GM12873 (cell line): ENCODE measurements at regions not wholly inside any gene's neighbourhood (a gene's known extent, or its start where the extent isn't known, plus 50 kb on each side); places are given as distances from the start of the nearest gene placed in this dataset.

Experiments
- CTCF ChIP-seq: IDR thresholded peaks from 2 replicates; pipeline ENCODE4 v1.5.1; 2012; ENCODE audit warnings: low read depth, mild to moderate bottlenecking, moderate library complexity, low read length, control low read depth; ENCODE audit not compliant: insufficient read depth; ENCODE audit errors: missing control alignments

- TF ChIP-seq CTCF = peak; percentile 95
These were observed 136.6 kb downstream of the FOXD4L6 start for GRCh38 chr9:40991741-40992471.

- peak; percentile 29 for TF ChIP-seq CTCF
These were observed 158.1 kb downstream of the FOXD4L6 start for GRCh38 chr9:40970340-40970739.

GRCh38 chr9:40951876-40952494 is 176.5 kb downstream of the FOXD4L6 start:
- TF ChIP-seq CTCF = peak; percentile 35

- no peak for TF ChIP-seq CTCF
These were observed 193.1 kb downstream of the FOXD4L6 start for GRCh38 chr9:40935336-40935735.

- no peak for TF ChIP-seq CTCF
These were observed 199.5 kb downstream of the FOXD4L6 start for GRCh38 chr9:40928803-40929487.

- TF ChIP-seq CTCF = no peak
These were observed 200.4 kb downstream of the FOXD4L6 start for GRCh38 chr9:40927851-40928802.
